HG02885 (cell line): ENCODE measurements at regions not wholly inside any gene's neighbourhood (a gene's known extent, or its start where the extent isn't known, plus 50 kb on each side); places are given as distances from the start of the nearest gene placed in this dataset.
"Not testable (repeated sequence)": the region's sequence is repeated elsewhere in the genome, so short reads cannot be mapped to it uniquely, and the experiment has no call there.

Experiments
- ATAC-seq: cut with Tn5 transposase; IDR thresholded peaks from one replicate; pipeline ENCODE4 v1.9.1; 2021; ENCODE audit warnings: mild to moderate bottlenecking; ENCODE audit not compliant: unreplicated experiment, poor library complexity

GRCh38 chr4:132334081-132334480, 815.0 kb upstream of the PCDH10 start:
- no peak for ATAC-seq

- ATAC-seq: no peak
Observed at GRCh38 chr4:132344924-132345828, 803.9 kb upstream of the PCDH10 start.

GRCh38 chr4:132346016-132346415, 803.1 kb upstream of the PCDH10 start:
- no peak for ATAC-seq

- not testable (repeated sequence) for ATAC-seq
Observed at GRCh38 chr4:132351606-132352005, 797.5 kb upstream of the PCDH10 start.

GRCh38 chr4:132382243-132382642, 766.9 kb upstream of the PCDH10 start:
- ATAC-seq: no peak

- ATAC-seq: no peak
Observed at GRCh38 chr4:132383571-132384199, 765.4 kb upstream of the PCDH10 start.

- ATAC-seq: no peak
Observed at GRCh38 chr4:132384709-132385108, 764.4 kb upstream of the PCDH10 start.

GRCh38 chr4:132386130-132386529, 763.0 kb upstream of the PCDH10 start:
- no peak for ATAC-seq

GRCh38 chr4:132387060-132387459, 762.0 kb upstream of the PCDH10 start:
- no peak for ATAC-seq

- no peak for ATAC-seq
Observed at GRCh38 chr4:132395561-132395960, 753.5 kb upstream of the PCDH10 start.

- ATAC-seq: no peak
Observed at GRCh38 chr4:132396636-132397035, 752.5 kb upstream of the PCDH10 start.

GRCh38 chr4:132417220-132417619, 731.9 kb upstream of the PCDH10 start:
- ATAC-seq: no peak

- no peak for ATAC-seq
Observed at GRCh38 chr4:132427125-132427524, 722.0 kb upstream of the PCDH10 start.

- ATAC-seq: no peak
Observed at GRCh38 chr4:132437117-132437516, 712.0 kb upstream of the PCDH10 start.

- ATAC-seq: no peak
Observed at GRCh38 chr4:132445386-132445785, 703.7 kb upstream of the PCDH10 start.

- ATAC-seq: not testable (repeated sequence)
Observed at GRCh38 chr4:132457987-132458386, 691.1 kb upstream of the PCDH10 start.

GRCh38 chr4:132479543-132479942, 669.6 kb upstream of the PCDH10 start:
- no peak for ATAC-seq

GRCh38 chr4:132488555-132488954, 660.5 kb upstream of the PCDH10 start:
- ATAC-seq: no peak

- ATAC-seq: no peak
Observed at GRCh38 chr4:132493476-132493875, 655.6 kb upstream of the PCDH10 start.

GRCh38 chr4:132495267-132495812, 653.8 kb upstream of the PCDH10 start:
- ATAC-seq: not testable (repeated sequence)

GRCh38 chr4:132498215-132498614, 650.9 kb upstream of the PCDH10 start:
- ATAC-seq: no peak
